ENCODE measurements at regions not wholly inside any gene's neighbourhood (a gene's known extent, or its start where the extent isn't known, plus 50 kb on each side); places are given as distances from the start of the nearest gene placed in this dataset.
"Not testable (repeated sequence)": the region's sequence is repeated elsewhere in the genome, so short reads cannot be mapped to it uniquely, and the experiment has no call there.

- TF ChIP-seq, protein P1, sequence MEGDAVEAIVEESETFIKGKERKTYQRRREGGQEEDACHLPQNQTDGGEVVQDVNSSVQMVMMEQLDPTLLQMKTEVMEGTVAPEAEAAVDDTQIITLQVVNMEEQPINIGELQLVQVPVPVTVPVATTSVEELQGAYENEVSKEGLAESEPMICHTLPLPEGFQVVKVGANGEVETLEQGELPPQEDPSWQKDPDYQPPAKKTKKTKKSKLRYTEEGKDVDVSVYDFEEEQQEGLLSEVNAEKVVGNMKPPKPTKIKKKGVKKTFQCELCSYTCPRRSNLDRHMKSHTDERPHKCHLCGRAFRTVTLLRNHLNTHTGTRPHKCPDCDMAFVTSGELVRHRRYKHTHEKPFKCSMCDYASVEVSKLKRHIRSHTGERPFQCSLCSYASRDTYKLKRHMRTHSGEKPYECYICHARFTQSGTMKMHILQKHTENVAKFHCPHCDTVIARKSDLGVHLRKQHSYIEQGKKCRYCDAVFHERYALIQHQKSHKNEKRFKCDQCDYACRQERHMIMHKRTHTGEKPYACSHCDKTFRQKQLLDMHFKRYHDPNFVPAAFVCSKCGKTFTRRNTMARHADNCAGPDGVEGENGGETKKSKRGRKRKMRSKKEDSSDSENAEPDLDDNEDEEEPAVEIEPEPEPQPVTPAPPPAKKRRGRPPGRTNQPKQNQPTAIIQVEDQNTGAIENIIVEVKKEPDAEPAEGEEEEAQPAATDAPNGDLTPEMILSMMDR (IDR thresholded peaks at IDR 0.05) = not testable (repeated sequence)
- not testable (repeated sequence) for TF ChIP-seq EZH2 (IDR thresholded peaks at IDR 0.05; ENCODE audit: borderline replicate concordance, insufficient read depth, low read depth, low read length, poor library complexity, severe bottlenecking)
Observed at GRCh38 chr1:146409817-146410441, 181.1 kb upstream of the NOTCH2NLA start.

Measured in B cell (primary cell).